ENCODE measurements at regions not wholly inside any gene's neighbourhood (a gene's known extent, or its start where the extent isn't known, plus 50 kb on each side); places are given as distances from the start of the nearest gene placed in this dataset.
"Not testable (repeated sequence)": the region's sequence is repeated elsewhere in the genome, so short reads cannot be mapped to it uniquely, and the experiment has no call there.

DNA sequence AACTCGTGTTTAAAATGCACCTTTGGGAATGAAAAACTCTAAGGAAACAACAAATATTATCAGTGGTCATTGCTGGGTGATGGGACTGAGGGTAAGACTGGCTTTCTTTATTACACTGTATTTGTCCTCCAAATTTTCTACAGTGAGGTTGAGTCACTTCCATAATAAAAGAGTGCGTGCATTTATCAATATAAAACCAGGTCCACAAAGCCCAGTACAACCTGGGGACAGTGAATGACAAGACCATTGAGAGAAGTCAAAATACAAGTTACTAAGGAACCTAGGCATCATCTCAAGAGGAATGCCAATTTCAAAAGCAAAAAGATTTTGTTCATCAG, 76.4 kb downstream of the MAGED4 start:
- no peak for DNase-seq

DNA sequence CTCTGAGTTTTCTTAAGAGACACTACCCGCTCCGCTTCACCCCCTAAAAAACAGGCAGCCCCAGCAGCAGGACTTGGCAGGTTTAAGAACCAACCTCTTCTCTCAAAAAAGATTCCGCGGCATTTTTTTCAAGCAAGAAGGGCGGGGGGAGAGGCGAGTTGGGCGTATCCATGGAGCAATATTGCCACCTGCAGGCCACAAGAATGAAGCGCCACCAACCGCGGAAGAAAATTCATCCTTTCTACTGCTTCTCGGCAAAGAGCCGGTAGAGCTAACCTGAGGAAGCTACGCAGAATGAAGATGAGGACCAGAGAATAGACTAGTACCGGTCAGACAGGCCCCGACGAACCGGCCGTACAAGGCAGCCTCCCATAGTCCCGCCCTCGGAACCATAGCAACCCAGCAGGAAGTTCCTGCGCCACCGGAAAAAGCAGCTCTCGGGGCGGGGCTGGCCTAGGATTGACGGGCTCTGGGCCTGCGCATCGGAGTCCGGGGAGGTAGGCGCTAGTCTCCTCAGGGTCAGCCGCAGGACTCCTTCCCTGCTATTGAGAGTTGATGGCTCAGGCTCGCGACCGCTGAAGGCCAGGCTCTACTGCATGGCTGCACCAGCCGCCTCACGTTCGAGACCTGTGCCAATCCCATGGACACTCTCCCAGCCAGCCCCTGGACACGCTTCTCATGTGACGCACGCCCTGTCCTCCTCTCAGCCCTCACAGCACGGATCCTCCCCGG, 76.9 kb downstream of the MAGED4 start:
- DNase-seq = peak; percentile 87

DNA sequence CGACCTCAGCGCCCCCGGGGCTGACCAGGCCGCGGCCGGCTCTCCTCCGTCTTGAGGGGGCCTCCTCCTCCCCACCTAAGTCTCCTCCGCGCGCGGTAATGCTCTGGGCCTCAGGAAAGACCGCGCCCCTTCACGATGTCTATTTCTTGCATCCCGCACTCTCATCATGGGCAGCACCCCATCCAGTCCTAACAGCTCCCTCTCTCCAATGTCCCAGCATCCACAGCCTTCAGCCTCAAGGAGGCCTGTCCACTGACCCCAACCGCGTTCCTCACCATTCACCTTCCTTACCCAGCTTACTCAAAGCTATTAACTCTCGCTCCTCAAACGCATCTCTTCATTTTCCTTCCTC, 77.5 kb downstream of the MAGED4 start:
- DNase-seq = no peak

DNA sequence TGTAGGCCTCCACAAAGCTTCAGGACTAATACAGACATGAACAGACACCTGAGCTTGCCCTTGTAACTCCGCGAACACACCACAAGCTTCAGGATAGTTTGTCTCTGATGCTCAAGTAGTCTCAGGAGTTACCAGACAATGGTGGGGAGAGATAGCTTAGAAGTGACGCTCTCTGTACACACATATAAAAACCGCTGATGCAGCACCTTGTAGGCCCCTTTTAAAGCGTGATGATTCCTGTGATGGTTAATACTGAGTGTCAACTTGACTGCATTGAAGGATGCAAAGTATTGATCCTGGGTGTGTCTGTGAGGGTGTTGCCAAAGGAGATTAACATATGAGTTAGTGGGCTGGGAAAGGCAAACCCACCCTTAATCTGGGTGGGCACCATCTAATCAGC, 78.7 kb downstream of the MAGED4 start:
- DNase-seq = no peak

DNA sequence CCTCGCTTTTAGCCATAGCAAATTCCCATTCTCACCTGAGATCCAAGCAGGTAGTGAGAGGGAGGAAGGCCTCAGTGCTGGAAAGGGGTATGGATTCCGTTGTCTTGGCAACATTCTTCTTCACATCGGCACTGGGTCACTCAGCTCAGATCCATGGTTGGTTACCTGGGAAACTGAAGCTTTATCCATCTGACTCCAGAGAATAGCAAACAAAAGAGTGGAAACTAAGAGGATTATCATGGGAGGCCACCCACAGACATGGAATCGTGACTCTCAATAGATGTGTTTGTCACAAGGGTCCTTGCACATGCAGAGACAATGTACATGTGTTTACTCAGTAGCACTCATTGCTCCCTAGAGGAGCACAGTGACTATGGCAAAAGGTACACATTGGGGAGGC, 81.0 kb downstream of the MAGED4 start:
- DNase-seq = no peak

DNA sequence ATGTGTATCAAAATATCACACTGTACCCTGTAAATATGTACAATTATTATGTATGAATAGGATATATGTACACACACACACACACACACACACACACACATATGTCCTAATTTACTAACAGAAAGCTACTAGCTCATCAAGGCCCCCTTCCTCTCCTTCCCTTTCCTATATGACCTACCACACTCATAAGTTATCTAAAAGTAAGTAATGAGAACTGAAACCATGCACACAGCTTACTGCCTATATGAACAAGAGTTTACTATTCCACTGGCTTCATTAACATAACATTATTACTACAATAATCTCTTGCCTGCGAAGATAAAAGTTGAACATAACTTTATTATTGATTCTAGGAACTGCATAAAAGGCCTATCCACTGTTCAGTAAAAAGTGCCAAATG, 83.8 kb downstream of the MAGED4 start:
- not testable (repeated sequence) for DNase-seq

DNA sequence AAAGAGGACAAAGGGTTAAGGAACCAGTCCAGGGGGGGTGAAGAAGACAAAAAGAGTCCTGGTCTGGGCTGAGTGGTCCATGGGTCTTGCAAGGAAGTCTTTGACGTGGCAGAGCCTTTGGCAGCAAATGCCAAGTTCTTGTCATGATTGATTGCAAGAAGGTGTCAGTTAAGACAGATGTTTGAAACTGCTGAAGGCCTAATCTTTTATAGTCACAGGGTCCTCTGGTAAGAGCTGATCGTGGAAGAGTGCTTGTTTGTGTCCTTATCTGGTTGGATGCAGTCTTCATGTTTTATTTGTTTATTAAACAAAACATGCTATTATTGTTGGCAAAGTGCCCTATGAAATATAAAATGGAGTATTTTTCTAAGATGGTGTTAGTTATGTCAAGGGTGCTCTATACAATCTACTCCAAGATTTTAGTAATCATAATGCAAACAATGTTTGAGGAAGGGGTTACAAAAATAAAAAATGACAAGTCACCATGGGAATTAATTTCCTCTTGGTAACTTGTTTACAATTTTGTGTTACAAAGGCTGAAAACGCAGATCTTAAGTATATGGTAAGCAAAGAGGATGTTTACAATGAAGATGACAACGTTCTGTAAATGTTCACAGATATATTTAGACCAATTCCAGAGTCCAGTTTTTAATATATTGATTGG, 85.9 kb downstream of the MAGED4 start:
- no peak for DNase-seq

DNA sequence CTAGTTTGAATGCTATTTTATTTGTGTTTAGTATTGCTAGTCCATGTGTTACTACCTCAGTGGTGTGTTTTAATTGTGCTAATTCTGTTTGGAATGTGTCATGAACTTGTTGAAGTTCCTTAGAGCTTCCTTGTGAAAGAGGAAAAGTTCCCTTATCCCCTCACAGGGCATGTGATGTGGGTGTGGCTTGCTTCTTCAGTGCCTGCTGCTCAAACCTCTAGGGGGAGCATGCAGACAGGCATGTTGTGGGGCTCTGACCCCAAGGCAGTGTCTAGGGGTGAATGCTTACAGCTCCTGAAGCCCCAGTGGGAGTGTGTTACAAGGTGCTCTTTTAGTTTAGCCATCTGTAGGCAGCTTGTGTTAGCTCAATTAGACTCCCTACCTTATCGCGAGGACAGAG, 86.5 kb downstream of the MAGED4 start:
- peak; percentile 5 for DNase-seq

DNA sequence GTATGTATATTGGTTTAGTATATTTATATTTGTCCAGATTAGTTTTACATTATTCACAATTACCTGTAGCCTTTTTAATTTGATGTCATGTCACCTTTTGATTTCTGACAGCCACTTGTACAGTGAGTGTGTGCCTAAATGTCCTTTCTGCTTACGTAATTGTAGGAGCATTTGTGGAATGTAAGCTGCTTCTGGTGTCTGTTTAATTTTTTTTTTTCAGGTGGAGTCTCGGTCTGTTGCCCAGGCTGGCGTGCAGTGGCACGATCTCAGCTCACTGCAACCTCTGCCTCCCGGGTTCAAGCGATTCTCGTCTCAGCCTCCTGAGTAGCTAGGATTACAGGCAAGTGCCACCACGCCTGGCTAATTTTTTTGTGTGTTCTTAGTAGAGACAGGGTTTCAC, 91.2 kb upstream of the XAGE2 start:
- no peak for DNase-seq

DNA sequence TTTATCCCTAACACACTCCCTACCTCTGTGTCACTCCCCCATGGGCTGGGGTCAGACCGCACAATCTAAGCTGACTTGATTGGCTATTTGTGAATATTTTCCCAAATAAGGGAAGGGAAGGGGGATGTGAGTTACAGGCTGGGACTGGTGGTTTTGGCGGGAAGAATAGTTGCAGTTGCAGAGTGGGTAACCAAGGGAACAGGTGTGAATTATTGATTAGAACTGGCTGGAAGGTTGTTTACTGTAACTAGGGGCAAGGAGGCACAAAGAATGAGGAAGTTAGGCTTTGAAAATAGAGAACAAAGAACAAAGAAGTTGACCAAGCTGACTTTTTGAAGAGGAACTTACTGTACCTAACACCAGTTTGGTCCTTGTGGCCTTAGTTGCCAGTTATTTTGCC, 88.0 kb upstream of the XAGE2 start:
- DNase-seq = no peak

DNA sequence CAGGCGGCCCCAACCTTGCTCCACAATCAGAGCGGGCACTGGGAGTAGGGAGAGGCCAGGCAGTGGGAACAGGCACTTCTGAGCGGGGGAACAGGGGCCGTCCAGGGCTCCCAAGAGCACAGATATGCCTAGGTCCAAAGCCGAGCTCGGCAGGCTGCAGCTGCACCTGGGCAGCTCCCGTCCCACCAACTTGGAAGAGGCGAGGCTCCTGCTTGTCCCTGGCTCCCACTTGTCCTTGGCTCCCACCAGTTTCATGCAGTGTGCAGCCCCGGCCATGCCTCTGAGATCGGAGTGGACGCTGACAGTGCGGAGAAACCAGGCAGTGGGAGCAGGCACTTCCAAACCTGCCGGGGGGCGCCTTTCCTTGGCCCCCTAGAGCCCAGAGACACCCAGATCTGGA, 84.0 kb upstream of the XAGE2 start:
- no peak for DNase-seq

DNA sequence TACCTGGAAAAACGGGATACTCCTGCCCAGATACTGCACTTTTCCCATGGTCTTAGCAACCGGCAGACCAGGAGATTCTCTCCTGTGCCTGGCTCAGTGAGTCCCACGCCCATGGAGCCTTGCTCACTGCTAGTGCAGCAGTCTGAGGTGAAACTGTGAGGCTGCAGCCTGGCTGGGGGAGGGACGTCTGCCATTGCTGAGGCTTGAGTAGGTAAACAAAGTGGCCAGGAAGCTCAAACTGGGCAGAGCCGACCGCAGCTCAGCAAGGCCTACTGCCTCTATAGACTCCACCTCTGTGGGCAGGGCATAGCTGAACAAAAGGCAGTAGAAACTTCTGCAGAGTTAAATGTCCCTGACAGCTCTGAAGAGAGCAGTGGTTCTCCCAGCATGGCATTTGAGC, 69.9 kb upstream of the XAGE2 start:
- DNase-seq = not testable (repeated sequence)

DNA sequence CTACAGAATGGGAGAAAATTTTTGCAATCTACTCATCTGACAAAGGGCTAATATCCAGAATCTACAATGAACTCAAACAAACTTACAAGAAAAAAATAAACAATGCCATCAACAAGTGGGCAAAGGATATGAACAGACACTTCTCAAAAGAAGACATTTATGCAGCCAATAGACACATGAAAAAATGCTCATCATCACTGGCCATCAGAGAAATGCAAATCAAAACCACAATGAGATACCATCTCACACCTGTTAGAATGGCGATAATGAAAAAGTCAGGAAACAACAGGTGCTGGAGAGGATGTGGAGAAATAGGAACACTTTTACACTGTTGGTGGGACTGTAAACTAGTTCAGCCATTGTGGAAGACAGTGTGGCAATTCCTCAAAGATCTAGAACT, 60.3 kb upstream of the XAGE2 start:
- DNase-seq = not testable (repeated sequence)

All from fibroblast of skin of back (primary cell).